Kidney glomerular epithelial cell (primary cell): ENCODE measurements at regions not wholly inside any gene's neighbourhood (a gene's known extent, or its start where the extent isn't known, plus 50 kb on each side); places are given as distances from the start of the nearest gene placed in this dataset.
"Not testable (repeated sequence)": the region's sequence is repeated elsewhere in the genome, so short reads cannot be mapped to it uniquely, and the experiment has no call there.

Experiments used
- DNase-seq: peaks from one replicate; lab custom pipeline; 2025; lab: John Stamatoyannopoulos, UW

GRCh38 chr18:70577023-70577420 is 288.2 kb downstream of the SOCS6 start:
- no peak for DNase-seq

- no peak for DNase-seq
These were observed 287.6 kb downstream of the SOCS6 start for GRCh38 chr18:70576276-70577022.

GRCh38 chr18:70574951-70575350 is 286.1 kb downstream of the SOCS6 start:
- not testable (repeated sequence) for DNase-seq

- DNase-seq = not testable (repeated sequence)
These were observed 280.8 kb downstream of the SOCS6 start for GRCh38 chr18:70569647-70570046.

GRCh38 chr18:70559446-70559845 is 270.6 kb downstream of the SOCS6 start:
- no peak for DNase-seq

GRCh38 chr18:70558371-70558770 is 269.5 kb downstream of the SOCS6 start:
- DNase-seq = no peak

- DNase-seq = no peak
These were observed 266.1 kb downstream of the SOCS6 start for GRCh38 chr18:70554854-70555445.

- no peak for DNase-seq
These were observed 265.1 kb downstream of the SOCS6 start for GRCh38 chr18:70553936-70554260.

- no peak for DNase-seq
These were observed 264.5 kb downstream of the SOCS6 start for GRCh38 chr18:70553245-70553935.

GRCh38 chr18:70536370-70537062 is 247.7 kb downstream of the SOCS6 start:
- DNase-seq = no peak

GRCh38 chr18:70535041-70535440 is 246.2 kb downstream of the SOCS6 start:
- no peak for DNase-seq

GRCh38 chr18:70525322-70525721 is 236.5 kb downstream of the SOCS6 start:
- not testable (repeated sequence) for DNase-seq

- no peak for DNase-seq
These were observed 234.9 kb downstream of the SOCS6 start for GRCh38 chr18:70523792-70524182.

GRCh38 chr18:70523035-70523791 is 234.4 kb downstream of the SOCS6 start:
- DNase-seq = no peak

- no peak for DNase-seq
These were observed 233.4 kb downstream of the SOCS6 start for GRCh38 chr18:70522183-70522680.

- DNase-seq = no peak
These were observed 232.0 kb downstream of the SOCS6 start for GRCh38 chr18:70520867-70521266.

- no peak for DNase-seq
These were observed 224.8 kb downstream of the SOCS6 start for GRCh38 chr18:70513502-70514171.

- DNase-seq = no peak
These were observed 219.1 kb downstream of the SOCS6 start for GRCh38 chr18:70507970-70508369.

- DNase-seq = no peak
These were observed 217.7 kb downstream of the SOCS6 start for GRCh38 chr18:70506511-70506910.

GRCh38 chr18:70503060-70503459 is 214.2 kb downstream of the SOCS6 start:
- DNase-seq = no peak

- no peak for DNase-seq
These were observed 212.5 kb downstream of the SOCS6 start for GRCh38 chr18:70501358-70501757.
